HL-60 (cell line): ENCODE measurements at regions not wholly inside any gene's neighbourhood (a gene's known extent, or its start where the extent isn't known, plus 50 kb on each side); places are given as distances from the start of the nearest gene placed in this dataset.

ENCODE experiments used
- DNase-seq, 2 experiments: peaks; one replicate each; pipeline ENCODE4 v3.0.0-alpha.2; 2010 to 2020; ENCODE audit warnings: low read depth in 1 of 2, low spot score in 1 of 2
- H3K27ac ChIP-seq: fragments of 250-450 bp; sonication (Bioruptor Pico); replicated peaks from 2 replicates; pipeline ENCODE4 v1.5.1; 2020; ENCODE audit warnings: mild to moderate bottlenecking, moderate library complexity
- H3K27me3 ChIP-seq: fragments of 250-450 bp; sonication (Bioruptor Pico); 2 replicates; pipeline ENCODE4 v1.5.1; 2021; ENCODE audit warnings: mild to moderate bottlenecking, moderate library complexity; ENCODE audit not compliant: insufficient read depth, poor library complexity, severe bottlenecking
- H3K4me3 ChIP-seq: replicated peaks from 2 replicates; pipeline ENCODE4 v1.5.1; 2011; ENCODE audit warnings: mild to moderate bottlenecking, control low read depth, low read length; ENCODE audit not compliant: insufficient read depth
- CTCF ChIP-seq: IDR thresholded peaks from one replicate; pipeline ENCODE4 v1.5.1; 2011; ENCODE audit warnings: low read length, control low read depth, inconsistent platforms; ENCODE audit not compliant: insufficient read depth
- GABPA ChIP-seq: IDR thresholded peaks from 2 replicates; pipeline ENCODE4 v1.6.1; 2012; ENCODE audit warnings: low read depth
- POLR2AphosphoS5 ChIP-seq: IDR thresholded peaks from 2 replicates; pipeline ENCODE4 v1.6.1; 2012; ENCODE audit warnings: low read depth
- REST ChIP-seq: IDR thresholded peaks from 2 replicates; pipeline ENCODE4 v1.6.1; 2012; ENCODE audit warnings: low read depth; ENCODE audit not compliant: insufficient replicate concordance
- SPI1 ChIP-seq: IDR thresholded peaks from 2 replicates; pipeline ENCODE4 v1.6.1; 2012; ENCODE audit warnings: low read depth, mild to moderate bottlenecking, borderline replicate concordance

GRCh38 chr2:172246649-172247048 lies 143.9 kb upstream of the DLX2 start:
- TF ChIP-seq POLR2AphosphoS5 (no peak), SPI1 (peak; percentile 52; the same call in 1 of the 2 replicates), CTCF (no peak)
- Histone ChIP-seq H3K27ac (0 out of 2 replicates have a peak overlapping the region, but pooled peaks have one; percentile 2), H3K4me3 (no peak overlapping the region), H3K27me3 (no peaks in the 10 kb centered on the region)
- DNase-seq = peak; percentile 34 to 41

GRCh38 chr2:172247203-172247602 lies 144.5 kb upstream of the DLX2 start:
- Histone ChIP-seq H3K27ac (no peak overlapping the region), H3K27me3 (no peaks in the 10 kb centered on the region), H3K4me3 (no peak overlapping the region)
- no peak for DNase-seq
- no peak for TF ChIP-seq GABPA
- no peak for TF ChIP-seq SPI1
- TF ChIP-seq CTCF = no peak

GRCh38 chr2:172248381-172248780 lies 145.7 kb upstream of the DLX2 start:
- no peak for DNase-seq
- TF ChIP-seq POLR2AphosphoS5 (no peak), CTCF (no peak), GABPA (no peak), SPI1 (no peak), REST (no peak)
- H3K4me3 ChIP-seq = no peak overlapping the region
- H3K27me3 ChIP-seq = no peaks in the 10 kb centered on the region
- H3K27ac ChIP-seq = no peak overlapping the region

GRCh38 chr2:172248785-172249187 lies 146.1 kb upstream of the DLX2 start:
- H3K27me3 ChIP-seq = no peaks in the 10 kb centered on the region
- no peak for TF ChIP-seq GABPA
- no peak for TF ChIP-seq CTCF
- no peak for TF ChIP-seq REST
- DNase-seq = no peak
- no peak overlapping the region for H3K27ac ChIP-seq
- H3K4me3 ChIP-seq = no peak overlapping the region
